GM18508 (cell line): ENCODE measurements at regions not wholly inside any gene's neighbourhood (a gene's known extent, or its start where the extent isn't known, plus 50 kb on each side); places are given as distances from the start of the nearest gene placed in this dataset.

Source experiments
- ATAC-seq: cut with Tn5 transposase; IDR thresholded peaks from one replicate; pipeline ENCODE4 v1.9.1; 2021; ENCODE audit warnings: moderate number of reproducible peaks; ENCODE audit not compliant: insufficient read depth, unreplicated experiment

- no peak for ATAC-seq
Measured at GRCh38 chr10:4121502-4122380, 336.7 kb upstream of the KLF6 start.

GRCh38 chr10:4120096-4120853 is 335.3 kb upstream of the KLF6 start:
- no peak for ATAC-seq

- ATAC-seq = no peak
Measured at GRCh38 chr10:4119107-4119506, 334.1 kb upstream of the KLF6 start.

GRCh38 chr10:4117604-4118003 is 332.6 kb upstream of the KLF6 start:
- ATAC-seq = no peak

GRCh38 chr10:4111643-4112042 is 326.6 kb upstream of the KLF6 start:
- no peak for ATAC-seq

GRCh38 chr10:4109469-4109868 is 324.5 kb upstream of the KLF6 start:
- ATAC-seq = no peak

GRCh38 chr10:4108693-4109092 is 323.7 kb upstream of the KLF6 start:
- no peak for ATAC-seq

GRCh38 chr10:4107285-4107851 is 322.4 kb upstream of the KLF6 start:
- ATAC-seq = no peak

GRCh38 chr10:4103603-4104002 is 318.6 kb upstream of the KLF6 start:
- no peak for ATAC-seq

- no peak for ATAC-seq
Measured at GRCh38 chr10:4102802-4103344, 317.9 kb upstream of the KLF6 start.

- no peak for ATAC-seq
Measured at GRCh38 chr10:4101918-4102654, 317.1 kb upstream of the KLF6 start.

GRCh38 chr10:4100380-4100779 is 315.4 kb upstream of the KLF6 start:
- no peak for ATAC-seq

GRCh38 chr10:4099202-4099601 is 314.2 kb upstream of the KLF6 start:
- no peak for ATAC-seq

- ATAC-seq = no peak
Measured at GRCh38 chr10:4095166-4095917, 310.3 kb upstream of the KLF6 start.

- no peak for ATAC-seq
Measured at GRCh38 chr10:4094751-4095150, 309.7 kb upstream of the KLF6 start.

- ATAC-seq = no peak
Measured at GRCh38 chr10:4093438-4093837, 308.4 kb upstream of the KLF6 start.

GRCh38 chr10:4088354-4089066 is 303.5 kb upstream of the KLF6 start:
- no peak for ATAC-seq

- no peak for ATAC-seq
Measured at GRCh38 chr10:4086131-4086898, 301.3 kb upstream of the KLF6 start.
